Caco-2 (cell line): ENCODE measurements at regions not wholly inside any gene's neighbourhood (a gene's known extent, or its start where the extent isn't known, plus 50 kb on each side); places are given as distances from the start of the nearest gene placed in this dataset.

Experiments used
- BruUV-seq: library from RNA; stranded (reverse); fragments of 400-500 nt; replicated peaks from 2 replicates; lab custom pipeline; 2021; lab: Mats Ljungman, UMichigan
- CTCF ChIA-PET: fragments of 300-600 bp; sonication (Branson Sonifier 250); formaldehyde crosslinking; loops from one replicate; lab custom pipeline; 2022; ENCODE audit warnings: antibody characterized with exemption; lab: Charles Lee
- POLR2A ChIA-PET: fragments of 300-600 bp; sonication (Branson Sonifier 250); formaldehyde crosslinking; loops from one replicate; lab custom pipeline; 2022; ENCODE audit warnings: antibody characterized with exemption; lab: Charles Lee
- DNase-seq, 2 experiments: peaks; one replicate each; pipeline versions ENCODE4 v3.0.0 to v3.0.0-alpha.2; 2020 to 2022
- H3K27me3 ChIP-seq: replicated peaks from 2 replicates; pipeline ENCODE4 v1.6.0; 2011; ENCODE audit warnings: low read length; ENCODE audit not compliant: control insufficient read depth, insufficient read depth
- H3K36me3 ChIP-seq: 2 replicates; pipeline ENCODE4 v1.5.1; 2011; ENCODE audit warnings: low read length; ENCODE audit not compliant: control insufficient read depth, insufficient read depth
- H3K4me1 ChIP-seq: fragments of 250-450 bp; sonication (Bioruptor Pico); 2 replicates; pipeline ENCODE4 v1.5.1; 2020; ENCODE audit warnings: mild to moderate bottlenecking
- H3K4me3 ChIP-seq: 2 replicates; pipeline ENCODE4 v1.5.1; 2011; ENCODE audit warnings: low read depth, mild to moderate bottlenecking, control low read depth, low read length
- H3K9me3 ChIP-seq: fragments of 250-450 bp; sonication (Bioruptor Pico); 2 replicates; pipeline ENCODE4 v1.5.1; 2020; ENCODE audit warnings: mild to moderate bottlenecking, moderate library complexity
- H3K27ac Mint-ChIP-seq: one replicate; pipeline ENCODE4 v1.8.0; 2022; ENCODE audit warnings: mixed read lengths; ENCODE audit not compliant: unreplicated experiment
- H3K27me3 Mint-ChIP-seq: one replicate; pipeline ENCODE4 v1.8.0; 2022; ENCODE audit warnings: mixed read lengths; ENCODE audit not compliant: insufficient read depth, unreplicated experiment
- H3K36me3 Mint-ChIP-seq: one replicate; pipeline ENCODE4 v1.8.0; 2022; ENCODE audit warnings: mild to moderate bottlenecking, mixed read lengths; ENCODE audit not compliant: insufficient read depth, unreplicated experiment
- H3K4me1 Mint-ChIP-seq: one replicate; pipeline ENCODE4 v1.8.0; 2022; ENCODE audit warnings: low read depth, mixed read lengths; ENCODE audit not compliant: unreplicated experiment
- H3K4me3 Mint-ChIP-seq: one replicate; pipeline ENCODE4 v1.8.0; 2022; ENCODE audit warnings: mild to moderate bottlenecking, moderate library complexity, mixed read lengths; ENCODE audit not compliant: unreplicated experiment
- H3K9me3 Mint-ChIP-seq: one replicate; pipeline ENCODE4 v1.8.0; 2022; ENCODE audit warnings: mixed read lengths; ENCODE audit not compliant: unreplicated experiment
- intact Hi-C: fragments of 100-400 bp; cut with micrococcal nuclease; formaldehyde crosslinking; loops from one replicate; pipeline ENCODE4 v1.10.0; 2022; ENCODE audit not compliant: unreplicated experiment
- TF ChIP-seq, protein P1 (sequence below), 2 experiments: fragments of 200-600 bp in 1 of 2; IDR thresholded peaks; 1 replicate in 1 of 2; 2 replicates in 1 of 2; pipeline versions ENCODE4 v1.5.1 to v1.8.0; 2011 to 2022; ENCODE audit warnings: antibody characterized with exemption in 1 of 2, control low read depth in 1 of 2, inconsistent platforms in 1 of 2, low read depth in 1 of 2, low read length in 1 of 2, mild to moderate bottlenecking in 1 of 2, moderate library complexity in 1 of 2; ENCODE audit not compliant: insufficient read depth in 1 of 2, severe bottlenecking in 1 of 2, unreplicated experiment in 1 of 2

DNA sequence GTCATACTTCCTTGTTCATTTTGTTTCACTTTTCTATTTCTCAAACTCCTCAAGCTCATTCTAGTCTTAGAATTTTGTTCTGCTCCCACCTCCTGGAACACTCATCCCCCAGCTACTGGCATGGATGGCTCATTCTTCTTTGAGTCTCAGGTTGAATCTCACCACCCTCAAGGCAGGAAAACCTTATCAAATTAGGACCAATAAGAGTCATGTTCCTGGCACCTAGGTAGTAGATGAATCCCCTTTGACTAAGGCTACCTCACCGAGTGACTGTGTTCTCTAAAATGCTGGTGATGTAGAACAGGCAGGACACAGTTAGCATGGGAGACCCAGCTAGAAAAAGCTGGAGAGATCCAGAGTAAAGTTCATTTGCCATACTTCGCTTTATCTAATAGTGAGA lies 1050.8 kb upstream of the EEF2KMT start:
- Mint-ChIP-seq H3K4me3 (no peak overlapping the region), H3K9me3 (no peaks in the 10 kb centered on the region), H3K4me1 (no peaks in the 10 kb centered on the region), H3K36me3 (no peaks in the 10 kb centered on the region), H3K27ac (no peak overlapping the region), H3K27me3 (no peaks in the 10 kb centered on the region)
- CTCF ChIA-PET: no interaction called here
- TF ChIP-seq, protein P1, sequence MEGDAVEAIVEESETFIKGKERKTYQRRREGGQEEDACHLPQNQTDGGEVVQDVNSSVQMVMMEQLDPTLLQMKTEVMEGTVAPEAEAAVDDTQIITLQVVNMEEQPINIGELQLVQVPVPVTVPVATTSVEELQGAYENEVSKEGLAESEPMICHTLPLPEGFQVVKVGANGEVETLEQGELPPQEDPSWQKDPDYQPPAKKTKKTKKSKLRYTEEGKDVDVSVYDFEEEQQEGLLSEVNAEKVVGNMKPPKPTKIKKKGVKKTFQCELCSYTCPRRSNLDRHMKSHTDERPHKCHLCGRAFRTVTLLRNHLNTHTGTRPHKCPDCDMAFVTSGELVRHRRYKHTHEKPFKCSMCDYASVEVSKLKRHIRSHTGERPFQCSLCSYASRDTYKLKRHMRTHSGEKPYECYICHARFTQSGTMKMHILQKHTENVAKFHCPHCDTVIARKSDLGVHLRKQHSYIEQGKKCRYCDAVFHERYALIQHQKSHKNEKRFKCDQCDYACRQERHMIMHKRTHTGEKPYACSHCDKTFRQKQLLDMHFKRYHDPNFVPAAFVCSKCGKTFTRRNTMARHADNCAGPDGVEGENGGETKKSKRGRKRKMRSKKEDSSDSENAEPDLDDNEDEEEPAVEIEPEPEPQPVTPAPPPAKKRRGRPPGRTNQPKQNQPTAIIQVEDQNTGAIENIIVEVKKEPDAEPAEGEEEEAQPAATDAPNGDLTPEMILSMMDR (IDR thresholded peaks at IDR 0.05; ENCODE audit: insufficient read depth in 1 of 2, low read depth in 1 of 2, low read length in 1 of 2, severe bottlenecking in 1 of 2, unreplicated experiment in 1 of 2): no peak
- Histone ChIP-seq H3K4me3 (no peak overlapping the region), H3K9me3 (no peaks in the 10 kb centered on the region), H3K4me1 (no peaks in the 10 kb centered on the region), H3K36me3 (no peaks in the 10 kb centered on the region), H3K27me3 (no peaks in the 10 kb centered on the region)
- DNase-seq: no peak
- intact Hi-C loops: no loop called here
- BruUV-seq: no TSS peak
- POLR2A ChIA-PET: no interaction called here

DNA sequence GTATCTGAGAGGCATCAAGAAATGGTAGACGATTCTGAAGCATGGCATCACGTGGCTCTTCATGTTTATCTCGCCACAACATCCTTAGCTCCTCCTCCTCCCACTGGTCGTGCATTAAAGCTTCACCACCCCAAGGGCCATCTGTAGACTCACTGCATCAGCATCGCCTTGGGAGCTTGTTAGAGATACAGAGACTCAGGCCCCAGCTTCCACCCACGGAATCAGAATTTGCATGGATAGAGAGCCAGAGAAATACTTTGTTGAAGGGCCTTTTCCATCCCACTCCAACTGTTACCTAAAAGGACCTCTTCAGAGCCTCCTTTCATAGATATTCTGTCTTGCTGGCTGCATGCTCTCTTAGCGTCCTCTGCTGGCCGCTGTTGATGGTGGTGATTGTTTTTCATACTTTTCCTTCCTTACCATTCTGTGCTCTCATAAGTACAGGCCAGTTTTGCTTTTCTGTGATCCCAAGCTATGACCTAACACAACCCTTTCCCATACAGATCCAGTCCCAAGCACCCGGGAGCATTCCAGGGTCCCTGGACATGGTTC lies 1049.4 kb upstream of the EEF2KMT start:
- Histone ChIP-seq H3K4me3 (no peak overlapping the region), H3K4me1 (no peaks in the 10 kb centered on the region), H3K36me3 (no peaks in the 10 kb centered on the region), H3K9me3 (no peaks in the 10 kb centered on the region), H3K27me3 (no peaks in the 10 kb centered on the region)
- no peak for DNase-seq
- ChIA-PET POLR2A (no interaction called here), CTCF (no interaction called here)
- no TSS peak for BruUV-seq
- peaks cover 9% of the 10 kb centered on the region for H3K9me3 Mint-ChIP-seq
- H3K27me3 Mint-ChIP-seq: peaks cover 4% of the 10 kb centered on the region
- H3K4me3 Mint-ChIP-seq: no peak overlapping the region
- no peaks in the 10 kb centered on the region for H3K4me1 Mint-ChIP-seq
- no peak overlapping the region for H3K27ac Mint-ChIP-seq
- no peaks in the 10 kb centered on the region for H3K36me3 Mint-ChIP-seq
- intact Hi-C loops: no loop called here
- TF ChIP-seq, protein P1 (IDR thresholded peaks at IDR 0.05; ENCODE audit: insufficient read depth in 1 of 2, low read depth in 1 of 2, low read length in 1 of 2, severe bottlenecking in 1 of 2, unreplicated experiment in 1 of 2): no peak

DNA sequence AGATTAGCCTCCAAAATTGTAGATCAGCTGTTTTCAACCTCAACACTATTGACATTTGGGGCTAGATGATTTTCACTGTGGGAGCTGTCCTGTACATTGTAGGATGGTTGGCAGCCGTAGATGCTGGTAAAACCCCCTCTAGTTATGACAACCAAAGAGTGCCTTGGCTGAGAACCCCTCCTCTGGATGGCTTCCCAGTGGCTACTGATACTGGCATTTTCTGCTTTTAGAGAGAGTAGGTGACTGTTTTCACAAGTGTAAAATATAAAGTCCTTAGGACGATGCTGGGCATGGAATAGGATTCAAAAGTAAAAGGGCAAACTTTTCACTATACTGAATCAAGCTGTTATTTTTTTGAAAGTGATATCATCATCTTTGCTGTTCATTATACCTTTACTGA lies 1048.8 kb upstream of the EEF2KMT start:
- CTCF ChIA-PET: no interaction called here
- DNase-seq: no peak
- H3K4me3 Mint-ChIP-seq: no peak overlapping the region
- H3K9me3 Mint-ChIP-seq: peaks cover 9% of the 10 kb centered on the region
- TF ChIP-seq, protein P1 (IDR thresholded peaks at IDR 0.05; ENCODE audit: insufficient read depth in 1 of 2, low read depth in 1 of 2, low read length in 1 of 2, severe bottlenecking in 1 of 2, unreplicated experiment in 1 of 2): no peak
- Histone ChIP-seq H3K4me1 (no peaks in the 10 kb centered on the region), H3K4me3 (no peak overlapping the region), H3K36me3 (no peaks in the 10 kb centered on the region), H3K9me3 (no peaks in the 10 kb centered on the region), H3K27me3 (no peaks in the 10 kb centered on the region)
- POLR2A ChIA-PET: no interaction called here
- H3K36me3 Mint-ChIP-seq: no peaks in the 10 kb centered on the region
- intact Hi-C loops: no loop called here
- H3K27ac Mint-ChIP-seq: no peak overlapping the region
- peaks cover 5% of the 10 kb centered on the region for H3K27me3 Mint-ChIP-seq
- BruUV-seq: no TSS peak
- H3K4me1 Mint-ChIP-seq: no peaks in the 10 kb centered on the region
